Calu3 (cell line): ENCODE measurements at regions not wholly inside any gene's neighbourhood (a gene's known extent, or its start where the extent isn't known, plus 50 kb on each side); places are given as distances from the start of the nearest gene placed in this dataset.

Source experiments
- BruUV-seq: library from RNA; stranded (reverse); fragments of 400-500 nt; replicated peaks from 2 replicates; lab custom pipeline; 2021; lab: Mats Ljungman, UMichigan
- CTCF ChIA-PET: fragments of 300-600 bp; sonication (Branson Sonifier 250); formaldehyde crosslinking; loops from one replicate; lab custom pipeline; 2022; ENCODE audit warnings: antibody characterized with exemption; lab: Charles Lee
- DNase-seq: peaks from one replicate; pipeline ENCODE4 v3.0.0; 2022
- H3K27ac Mint-ChIP-seq: one replicate; pipeline ENCODE4 v1.8.0; 2022; ENCODE audit warnings: mixed read lengths; ENCODE audit not compliant: unreplicated experiment
- H3K27me3 Mint-ChIP-seq: one replicate; pipeline ENCODE4 v1.8.0; 2022; ENCODE audit warnings: mixed read lengths; ENCODE audit not compliant: unreplicated experiment
- H3K36me3 Mint-ChIP-seq: one replicate; pipeline ENCODE4 v1.8.0; 2022; ENCODE audit warnings: mild to moderate bottlenecking, moderate library complexity, mixed read lengths; ENCODE audit not compliant: insufficient read depth, unreplicated experiment
- H3K4me1 Mint-ChIP-seq: one replicate; pipeline ENCODE4 v1.8.0; 2022; ENCODE audit warnings: mild to moderate bottlenecking, low read depth, mixed read lengths; ENCODE audit not compliant: unreplicated experiment
- H3K4me3 Mint-ChIP-seq: one replicate; pipeline ENCODE4 v1.8.0; 2022; ENCODE audit warnings: mild to moderate bottlenecking, low read depth, moderate library complexity, mixed read lengths; ENCODE audit not compliant: unreplicated experiment
- H3K9me3 Mint-ChIP-seq: one replicate; pipeline ENCODE4 v1.8.0; 2022; ENCODE audit warnings: low read depth, mixed read lengths; ENCODE audit not compliant: unreplicated experiment
- CTCF ChIP-seq: fragments of 200-600 bp; IDR thresholded peaks from one replicate; pipeline ENCODE4 v1.8.0; 2022; ENCODE audit warnings: antibody characterized with exemption; ENCODE audit not compliant: unreplicated experiment
- intact Hi-C: fragments of 100-400 bp; cut with micrococcal nuclease; formaldehyde crosslinking; loops from one replicate; pipeline ENCODE4 v1.10.0; 2022; ENCODE audit not compliant: unreplicated experiment

GRCh38 chr12:30002677-30003076 lies 218.9 kb upstream of the TMTC1 start:
- no peak overlapping the region for H3K4me3 Mint-ChIP-seq

GRCh38 chr12:30000401-30000800 lies 216.7 kb upstream of the TMTC1 start:
- Mint-ChIP-seq H3K27me3 (peaks cover 30% of the 10 kb centered on the region), H3K4me1 (no peaks in the 10 kb centered on the region), H3K9me3 (no peaks in the 10 kb centered on the region), H3K4me3 (no peak overlapping the region), H3K36me3 (no peaks in the 10 kb centered on the region), H3K27ac (no peak overlapping the region)
- no peak for TF ChIP-seq CTCF
- intact Hi-C loops, result no loop called here
- no TSS peak for BruUV-seq
- CTCF ChIA-PET, result no interaction called here
- no peak for DNase-seq

More at GRCh38 chr12:30002677-30003076, 218.9 kb upstream of the TMTC1 start:
- peaks cover 12% of the 10 kb centered on the region for H3K27me3 Mint-ChIP-seq
- TF ChIP-seq CTCF, result no peak
- CTCF ChIA-PET, result no interaction called here
- BruUV-seq, result no TSS peak
- DNase-seq, result no peak
- peaks cover 3% of the 10 kb centered on the region for H3K9me3 Mint-ChIP-seq
- no peaks in the 10 kb centered on the region for H3K36me3 Mint-ChIP-seq
- intact Hi-C loops, result no loop called here
- no peak overlapping the region for H3K27ac Mint-ChIP-seq
- no peaks in the 10 kb centered on the region for H3K4me1 Mint-ChIP-seq

GRCh38 chr12:29996993-29997392 lies 213.3 kb upstream of the TMTC1 start:
- Mint-ChIP-seq H3K9me3 (no peaks in the 10 kb centered on the region), H3K4me3 (no peak overlapping the region), H3K27me3 (peaks cover 47% of the 10 kb centered on the region), H3K4me1 (no peaks in the 10 kb centered on the region), H3K36me3 (no peaks in the 10 kb centered on the region), H3K27ac (no peak overlapping the region)
- intact Hi-C loops, result no loop called here
- CTCF ChIA-PET, result no interaction called here
- no peak for DNase-seq
- no peak for TF ChIP-seq CTCF
- BruUV-seq, result no TSS peak

GRCh38 chr12:29992366-29992765 lies 208.6 kb upstream of the TMTC1 start:
- Mint-ChIP-seq H3K27ac (no peak overlapping the region), H3K27me3 (peaks cover 37% of the 10 kb centered on the region), H3K36me3 (no peaks in the 10 kb centered on the region), H3K9me3 (no peaks in the 10 kb centered on the region), H3K4me3 (no peak overlapping the region), H3K4me1 (no peaks in the 10 kb centered on the region)
- intact Hi-C loops, result no loop called here
- TF ChIP-seq CTCF, result no peak
- no TSS peak for BruUV-seq
- CTCF ChIA-PET, result no interaction called here
- no peak for DNase-seq
